Endothelial cell of umbilical vein (primary cell): ENCODE measurements at regions not wholly inside any gene's neighbourhood (a gene's known extent, or its start where the extent isn't known, plus 50 kb on each side); places are given as distances from the start of the nearest gene placed in this dataset.

Experiments used
- BruUV-seq: library from RNA; stranded (reverse); fragments of 400-500 nt; replicated peaks from 2 replicates; lab custom pipeline; 2021; lab: Mats Ljungman, UMichigan
- CTCF ChIA-PET: fragments of 300-600, 350-600 bp; sonication (Branson Sonifier 250); formaldehyde crosslinking; loops from one replicate; lab custom pipeline; 2021; ENCODE audit warnings: antibody characterized with exemption, inconsistent platforms; lab: Charles Lee
- POLR2A ChIA-PET: fragments of 300-600, 350-600 bp; sonication (Branson Sonifier 250); formaldehyde crosslinking; loops from one replicate; lab custom pipeline; 2021; ENCODE audit warnings: antibody characterized with exemption, inconsistent platforms; lab: Charles Lee
- DNase-seq: peaks from one replicate; pipeline ENCODE4 v3.0.0-alpha.2; 2011; ENCODE audit warnings: low read depth, low spot score
- FAIRE-seq: peaks from 2 replicates; lab custom pipeline; 2011; peaks lifted over from hg19 to GRCh38; lab: Jason Lieb, UNC
- H2AFZ ChIP-seq: 2 replicates; pipeline ENCODE4 v1.6.0; 2012; ENCODE audit warnings: low read depth, low read length, control low read depth, inconsistent platforms
- H3K27ac ChIP-seq: 2 replicates; pipeline ENCODE4 v1.5.1; 2011; ENCODE audit warnings: low read depth, mild to moderate bottlenecking, control low read depth, low read length, moderate library complexity; ENCODE audit not compliant: insufficient read depth
- H3K27me3 ChIP-seq, 2 experiments: 2 replicates each; pipeline versions ENCODE4 v1.6.0 to v1.6.1; 2011; ENCODE audit warnings: low read length in 2 of 2, mixed read lengths in 1 of 2; ENCODE audit not compliant: control insufficient read depth in 2 of 2, insufficient read depth in 2 of 2
- H3K36me3 ChIP-seq, 2 experiments: 2 replicates in 1 of 2; 3 replicates in 1 of 2; pipeline ENCODE4 v1.5.1; 2011; ENCODE audit warnings: low read length in 2 of 2, mild to moderate bottlenecking in 1 of 2, moderate library complexity in 1 of 2; ENCODE audit not compliant: control insufficient read depth in 2 of 2, insufficient read depth in 2 of 2; ENCODE audit errors: extremely low read depth in 1 of 2
- H3K4me1 ChIP-seq: 3 replicates; pipeline ENCODE4 v1.5.1; 2011; ENCODE audit warnings: mild to moderate bottlenecking, low read length; ENCODE audit not compliant: control insufficient read depth, insufficient read depth; ENCODE audit errors: extremely low read depth
- H3K4me2 ChIP-seq: 2 replicates; pipeline ENCODE4 v1.6.1; 2011; ENCODE audit warnings: low read length, control low read depth, mixed read lengths; ENCODE audit not compliant: insufficient read depth
- H3K4me3 ChIP-seq, 3 experiments: fragments of 200-600 bp in 1 of 3; sonication (generic), shearing (Covaris generic) in 1 of 3; replicated peaks in 1 of 3; 2 replicates each; pipeline ENCODE4 v1.5.1; 2011 to 2016; ENCODE audit warnings: control low read depth in 3 of 3, low read length in 3 of 3, mild to moderate bottlenecking in 2 of 3, inconsistent platforms in 1 of 3, low read depth in 1 of 3, moderate library complexity in 1 of 3; ENCODE audit not compliant: insufficient read depth in 1 of 3
- H3K79me2 ChIP-seq: 2 replicates; pipeline ENCODE4 v1.6.0; 2012; ENCODE audit warnings: low read length, inconsistent platforms; ENCODE audit not compliant: control insufficient read depth, insufficient read depth
- H3K9ac ChIP-seq: replicated peaks from 2 replicates; pipeline ENCODE3; 2011; ENCODE audit warnings: low read length, control low read depth; ENCODE audit not compliant: insufficient read depth; ENCODE audit errors: extremely low read depth
- H3K9me1 ChIP-seq: replicated peaks from 3 replicates; pipeline ENCODE4 v1.6.0; 2011; ENCODE audit warnings: mild to moderate bottlenecking, low read length; ENCODE audit not compliant: control insufficient read depth, insufficient read depth; ENCODE audit errors: extremely low read depth
- H3K9me3 ChIP-seq: replicated peaks from 2 replicates; pipeline ENCODE4 v1.5.1; 2012; ENCODE audit warnings: low read length, inconsistent platforms; ENCODE audit not compliant: control insufficient read depth, insufficient read depth
- H4K20me1 ChIP-seq: replicated peaks from 2 replicates; pipeline ENCODE3; 2011; ENCODE audit warnings: mild to moderate bottlenecking, low read length; ENCODE audit not compliant: control insufficient read depth, insufficient read depth; ENCODE audit errors: extremely low read depth
- CTCF ChIP-seq, 2 donors: IDR thresholded peaks; 1 replicate in 1 of 2; 2 replicates in 1 of 2; pipeline ENCODE4 v1.5.1; 2011; ENCODE audit warnings: low read length in 2 of 2, mild to moderate bottlenecking in 2 of 2, moderate library complexity in 2 of 2, control low read depth in 1 of 2, inconsistent platforms in 1 of 2, low read depth in 1 of 2; ENCODE audit not compliant: insufficient read depth in 1 of 2; ENCODE audit errors: extremely low read depth in 1 of 2
- EZH2 ChIP-seq: IDR thresholded peaks from 2 replicates; pipeline ENCODE4 v1.6.1; 2012; ENCODE audit warnings: borderline replicate concordance, low read depth, mild to moderate bottlenecking, moderate library complexity, low read length, inconsistent platforms; ENCODE audit not compliant: severe bottlenecking
- FOS ChIP-seq: IDR thresholded peaks from 2 replicates; pipeline ENCODE4 v1.6.1; 2011; ENCODE audit warnings: mild to moderate bottlenecking, low read length, moderate library complexity, borderline replicate concordance; ENCODE audit not compliant: insufficient read depth
- GATA2 ChIP-seq: IDR thresholded peaks from 2 replicates; pipeline ENCODE4 v1.7.0; 2011; ENCODE audit warnings: low read depth, mild to moderate bottlenecking, moderate library complexity, mixed read lengths, low read length; ENCODE audit not compliant: insufficient read length, insufficient read depth
- JUN ChIP-seq: IDR thresholded peaks from 2 replicates; pipeline ENCODE4 v1.6.1; 2011; ENCODE audit warnings: borderline replicate concordance, low read depth; ENCODE audit not compliant: insufficient read length, insufficient read depth
- MAX ChIP-seq: IDR thresholded peaks from 2 replicates; pipeline ENCODE4 v1.6.1; 2011; ENCODE audit not compliant: insufficient read depth, insufficient read length
- MYC ChIP-seq: IDR thresholded peaks from one replicate; pipeline ENCODE4 v1.6.1; 2011; ENCODE audit warnings: mild to moderate bottlenecking, low read depth, low read length
- POLR2A ChIP-seq: IDR thresholded peaks from 2 replicates; pipeline ENCODE4 v1.6.1; 2012; ENCODE audit warnings: low read depth, mild to moderate bottlenecking, control low read depth, low read length
- POLR2AphosphoS5 ChIP-seq: IDR thresholded peaks from 2 replicates; pipeline ENCODE4 v1.6.1; 2012; ENCODE audit warnings: low read depth, mild to moderate bottlenecking, control low read depth, low read length, moderate library complexity; ENCODE audit not compliant: insufficient read depth
- dilution Hi-C: fragments of 300-500 bp; cut with MboI; formaldehyde crosslinking; loops from one replicate; pipeline ENCODE4 v1.15.0; 2019; ENCODE audit warnings: low sequenced_read_pairs; ENCODE audit not compliant: extremely low pct_ligation_motif_present
- intact Hi-C: fragments of 100-400 bp; cut with micrococcal nuclease; formaldehyde crosslinking; loops from one replicate; pipeline ENCODE4 v1.10.0; 2022

- BruUV-seq = no TSS peak
- Histone ChIP-seq H3K79me2 (no peaks in the 10 kb centered on the region), H3K27me3 (no peaks in the 10 kb centered on the region), H3K9ac (no peak overlapping the region), H2AFZ (no peak overlapping the region), H3K27ac (no peak overlapping the region), H4K20me1 (no peaks in the 10 kb centered on the region), H3K36me3 (no peaks in the 10 kb centered on the region), H3K9me3 (no peaks in the 10 kb centered on the region), H3K4me1 (no peaks in the 10 kb centered on the region), H3K4me3 (no peak overlapping the region), H3K9me1 (no peaks in the 10 kb centered on the region), H3K4me2 (no peak overlapping the region)
- ChIA-PET POLR2A (no interaction called here), CTCF (no interaction called here)
- dilution Hi-C loops = no loop called here
- DNase-seq = no peak
- TF ChIP-seq FOS = no peak
- TF ChIP-seq POLR2AphosphoS5 = no peak
- no peak for TF ChIP-seq POLR2A
- TF ChIP-seq MYC = no peak
- TF ChIP-seq CTCF (IDR thresholded peaks at IDR 0.05; ENCODE audit: extremely low read depth in 1 of 2, insufficient read depth in 1 of 2, low read depth in 1 of 2, low read length in 2 of 2) = no peak
- TF ChIP-seq GATA2 = no peak
- no peak for TF ChIP-seq JUN
- TF ChIP-seq MAX = no peak
- no peak for TF ChIP-seq EZH2
- FAIRE-seq = no peak
- intact Hi-C loops = loop anchor here (1.0 kb wide), 1 partner anchor 19 kb away; no protein-coding TSS in a partner anchor
Measured at GRCh38 chr2:225756198-225756597, 356.7 kb downstream of the NYAP2 start.
